Brain microvascular endothelial cell (primary cell): ENCODE measurements at regions not wholly inside any gene's neighbourhood (a gene's known extent, or its start where the extent isn't known, plus 50 kb on each side); places are given as distances from the start of the nearest gene placed in this dataset.
"Not testable (repeated sequence)": the region's sequence is repeated elsewhere in the genome, so short reads cannot be mapped to it uniquely, and the experiment has no call there.

Experiments
- DNase-seq: peaks from one replicate; pipeline ENCODE4 v3.0.0-alpha.2; 2020
- H3K27ac ChIP-seq: fragments of 250-450 bp; sonication (Bioruptor Pico); 2 replicates; pipeline ENCODE4 v1.5.1; 2020; ENCODE audit warnings: mild to moderate bottlenecking, moderate library complexity
- H3K27me3 ChIP-seq: fragments of 250-450 bp; sonication (Bioruptor Pico); replicated peaks from 2 replicates; pipeline ENCODE4 v1.5.1; 2020; ENCODE audit warnings: mild to moderate bottlenecking
- H3K36me3 ChIP-seq: fragments of 250-450 bp; sonication (Bioruptor Pico); replicated peaks from 2 replicates; pipeline ENCODE4 v1.5.1; 2020; ENCODE audit warnings: mild to moderate bottlenecking
- H3K4me3 ChIP-seq: 2 replicates; pipeline ENCODE4 v1.5.1; 2011; ENCODE audit warnings: low read depth, mild to moderate bottlenecking, control low read depth, low read length, moderate library complexity
- CTCF ChIP-seq: IDR thresholded peaks from 2 replicates; pipeline ENCODE4 v1.5.1; 2011; ENCODE audit warnings: low read depth, mild to moderate bottlenecking, moderate library complexity, low read length, control low read depth, inconsistent platforms; ENCODE audit errors: missing control alignments
- in situ Hi-C: cut with HindIII; loops from 2 replicates; pipeline ENCODE4 v1.10.0; 2017; ENCODE audit warnings: low sequenced_read_pairs, low pct_ligation_motif_present

- in situ Hi-C loops, result no loop called here
- no peak for DNase-seq
- no peak for TF ChIP-seq CTCF
- Histone ChIP-seq H3K27ac (no peak overlapping the region), H3K27me3 (no peaks in the 10 kb centered on the region), H3K4me3 (no peak overlapping the region), H3K36me3 (no peaks in the 10 kb centered on the region)
Observed at GRCh38 chr5:85395526-85395925, 1010.8 kb upstream of the EDIL3 start.

- in situ Hi-C loops, result no loop called here
- H3K27me3 ChIP-seq, result no peaks in the 10 kb centered on the region
- no peak overlapping the region for H3K4me3 ChIP-seq
- no peak overlapping the region for H3K27ac ChIP-seq
- H3K36me3 ChIP-seq, result no peaks in the 10 kb centered on the region
- TF ChIP-seq CTCF, result no peak
- no peak for DNase-seq
Observed at GRCh38 chr5:85397451-85397850, 1012.8 kb upstream of the EDIL3 start.

GRCh38 chr5:85428426-85428934 is 1043.8 kb upstream of the EDIL3 start:
- TF ChIP-seq CTCF, result no peak
- in situ Hi-C loops, result no loop called here
- DNase-seq, result no peak
- no peaks in the 10 kb centered on the region for H3K36me3 ChIP-seq
- H3K27ac ChIP-seq, result no peak overlapping the region
- no peak overlapping the region for H3K4me3 ChIP-seq
- no peaks in the 10 kb centered on the region for H3K27me3 ChIP-seq

- in situ Hi-C loops, DNase-seq, H3K27me3 ChIP-seq, H3K4me3 ChIP-seq, H3K27ac ChIP-seq, H3K36me3 ChIP-seq: not testable (repeated sequence)
Observed at GRCh38 chr5:85431726-85432125, 1047.0 kb upstream of the EDIL3 start.

- DNase-seq, result no peak
- TF ChIP-seq CTCF, result no peak
- Histone ChIP-seq H3K27me3 (no peaks in the 10 kb centered on the region), H3K36me3 (no peaks in the 10 kb centered on the region), H3K27ac (no peak overlapping the region), H3K4me3 (no peak overlapping the region)
- in situ Hi-C loops, result no loop called here
Observed at GRCh38 chr5:85441156-85441555, 1056.5 kb upstream of the EDIL3 start.

- H3K27me3 ChIP-seq, result no peaks in the 10 kb centered on the region
- DNase-seq, result no peak
- no peaks in the 10 kb centered on the region for H3K36me3 ChIP-seq
- H3K27ac ChIP-seq, result no peak overlapping the region
- in situ Hi-C loops, result no loop called here
- no peak overlapping the region for H3K4me3 ChIP-seq
- TF ChIP-seq CTCF, result no peak
Observed at GRCh38 chr5:85441853-85442252, 1057.2 kb upstream of the EDIL3 start.
